AG09309 (cell line): ENCODE measurements at regions not wholly inside any gene's neighbourhood (a gene's known extent, or its start where the extent isn't known, plus 50 kb on each side); places are given as distances from the start of the nearest gene placed in this dataset.

Experiments
- DNase-seq: peaks from one replicate; pipeline ENCODE4 v3.0.0-alpha.2; 2010; ENCODE audit warnings: low read depth
- H3K4me3 ChIP-seq: 2 replicates; pipeline ENCODE4 v1.5.1; 2011; ENCODE audit warnings: mild to moderate bottlenecking, low read depth, low read length, moderate library complexity; ENCODE audit not compliant: control insufficient read depth
- CTCF ChIP-seq: IDR thresholded peaks from 2 replicates; pipeline ENCODE4 v1.5.1; 2011; ENCODE audit warnings: mild to moderate bottlenecking, low read depth, low read length, inconsistent platforms; ENCODE audit not compliant: insufficient read depth, control insufficient read depth; ENCODE audit errors: missing control alignments

- H3K4me3 ChIP-seq, result no peak overlapping the region
- no peak for TF ChIP-seq CTCF
- no peak for DNase-seq
These were observed 1010.6 kb downstream of the PCDH9 start for GRCh38 chr13:66219506-66219905.

- DNase-seq, result no peak
- no peak for TF ChIP-seq CTCF
These were observed 1011.6 kb downstream of the PCDH9 start for GRCh38 chr13:66218583-66218982.

GRCh38 chr13:66216728-66217127 is 1013.4 kb downstream of the PCDH9 start:
- no peak for TF ChIP-seq CTCF
- DNase-seq, result no peak
- no peak overlapping the region for H3K4me3 ChIP-seq

More at GRCh38 chr13:66218583-66218982, 1011.6 kb downstream of the PCDH9 start:
- H3K4me3 ChIP-seq, result no peak overlapping the region

GRCh38 chr13:66214467-66214866 is 1015.7 kb downstream of the PCDH9 start:
- no peak overlapping the region for H3K4me3 ChIP-seq
- TF ChIP-seq CTCF, result no peak
- DNase-seq, result no peak

- no peak for DNase-seq
- H3K4me3 ChIP-seq, result no peak overlapping the region
- no peak for TF ChIP-seq CTCF
These were observed 1017.6 kb downstream of the PCDH9 start for GRCh38 chr13:66212511-66212910.

- no peak overlapping the region for H3K4me3 ChIP-seq
- peak; percentile 57 for DNase-seq
- TF ChIP-seq CTCF, result no peak
These were observed 1019.5 kb downstream of the PCDH9 start for GRCh38 chr13:66210677-66211076.

GRCh38 chr13:66208589-66208988 is 1021.5 kb downstream of the PCDH9 start:
- no peak overlapping the region for H3K4me3 ChIP-seq
- no peak for DNase-seq
- TF ChIP-seq CTCF, result no peak
